ENCODE measurements at regions not wholly inside any gene's neighbourhood (a gene's known extent, or its start where the extent isn't known, plus 50 kb on each side); places are given as distances from the start of the nearest gene placed in this dataset.
"Not testable (repeated sequence)": the region's sequence is repeated elsewhere in the genome, so short reads cannot be mapped to it uniquely, and the experiment has no call there.

DNA sequence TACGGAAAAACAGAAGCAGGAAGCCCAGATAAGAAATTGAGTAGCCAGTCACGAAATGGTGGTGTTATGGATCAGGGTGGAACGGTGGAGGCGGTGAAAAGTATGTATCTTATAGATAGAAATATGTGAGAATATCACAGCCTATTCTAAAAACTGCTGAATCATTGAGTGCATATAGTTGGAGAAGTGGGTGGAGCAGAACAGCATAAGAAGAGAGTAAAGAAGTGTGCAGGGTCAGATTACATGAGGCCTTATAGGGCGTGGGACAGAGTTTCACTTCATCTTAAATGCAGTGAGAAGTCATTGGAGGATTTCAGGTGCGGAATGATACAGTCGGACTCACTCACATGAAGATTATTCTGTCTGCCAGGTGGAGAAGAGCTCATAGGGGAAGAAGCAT, 293.1 kb downstream of the TRIML1 start:
- intact Hi-C loops (cut with micrococcal nuclease): no loop called here

GRCh38 chr4:188433741-188434315, 294.6 kb downstream of the TRIML1 start:
- intact Hi-C loops (cut with micrococcal nuclease): no loop called here

DNA sequence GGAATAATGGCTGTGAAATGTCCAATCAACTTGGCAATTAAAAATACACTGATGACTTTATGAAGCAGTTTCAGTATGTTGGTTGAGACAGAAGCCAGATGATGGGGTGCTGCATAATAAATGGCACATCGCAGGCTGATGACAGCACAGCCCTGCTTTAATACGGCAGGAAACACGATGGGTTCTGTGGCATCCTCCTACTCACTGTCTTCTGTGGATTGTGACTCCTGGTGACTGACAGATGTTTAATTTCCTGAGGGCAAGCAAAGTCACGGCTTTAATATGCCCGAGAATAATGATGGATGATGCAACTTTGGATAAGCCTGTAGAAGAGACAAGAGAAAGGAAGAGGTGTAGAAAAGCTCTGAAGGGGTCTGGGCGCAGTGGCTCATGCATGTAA, 295.4 kb downstream of the TRIML1 start:
- intact Hi-C loops (cut with micrococcal nuclease): no loop called here

GRCh38 chr4:188435381-188435780, 296.1 kb downstream of the TRIML1 start:
- intact Hi-C loops (cut with micrococcal nuclease): no loop called here

DNA sequence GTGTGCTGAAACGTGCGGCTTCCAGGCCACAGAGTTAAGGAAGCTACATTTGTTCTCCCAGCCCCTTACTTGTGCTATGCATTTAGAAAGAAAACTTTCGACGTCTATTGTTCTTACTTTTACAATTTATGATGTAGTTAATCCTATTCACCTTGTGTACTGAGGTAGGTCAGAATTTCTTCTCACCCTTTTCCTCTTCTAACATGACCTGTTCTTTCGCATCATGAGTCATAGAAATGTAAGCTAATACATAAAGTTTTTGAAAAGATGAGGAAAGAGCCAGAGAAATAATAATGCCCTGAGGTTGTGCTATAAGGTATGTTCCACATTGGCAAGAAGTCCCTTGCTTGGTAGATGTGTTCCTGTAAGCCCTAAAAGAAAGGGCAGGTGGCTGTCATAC, 298.3 kb downstream of the TRIML1 start:
- intact Hi-C loops (cut with micrococcal nuclease): no loop called here

DNA sequence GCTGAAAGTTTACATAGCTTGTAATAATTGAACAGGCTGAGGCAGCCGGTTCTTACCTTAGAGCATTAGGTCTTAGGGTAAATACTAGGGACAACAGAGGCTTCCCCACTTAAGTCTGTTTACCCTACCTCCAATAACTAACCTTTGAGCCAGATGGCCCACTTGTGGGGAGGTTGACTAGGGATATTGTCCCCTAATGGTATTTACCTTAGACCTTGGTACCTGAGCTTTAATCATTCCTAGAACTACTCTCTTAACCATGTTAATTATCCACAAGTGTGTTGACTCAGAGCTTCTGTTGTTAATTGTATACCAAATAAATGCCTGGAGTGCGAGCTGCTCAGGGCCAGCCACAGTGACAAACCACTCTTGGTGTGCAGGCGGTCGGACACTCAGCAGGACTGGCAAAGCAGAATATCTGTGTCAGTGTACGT, 299.2 kb downstream of the TRIML1 start:
- intact Hi-C loops (cut with micrococcal nuclease): not testable (repeated sequence)

GRCh38 chr4:188439641-188440311, 300.5 kb downstream of the TRIML1 start:
- intact Hi-C loops (cut with micrococcal nuclease): no loop called here

- intact Hi-C loops (cut with micrococcal nuclease): no loop called here
Measured at GRCh38 chr4:188444500-188444899, 305.3 kb downstream of the TRIML1 start.

DNA sequence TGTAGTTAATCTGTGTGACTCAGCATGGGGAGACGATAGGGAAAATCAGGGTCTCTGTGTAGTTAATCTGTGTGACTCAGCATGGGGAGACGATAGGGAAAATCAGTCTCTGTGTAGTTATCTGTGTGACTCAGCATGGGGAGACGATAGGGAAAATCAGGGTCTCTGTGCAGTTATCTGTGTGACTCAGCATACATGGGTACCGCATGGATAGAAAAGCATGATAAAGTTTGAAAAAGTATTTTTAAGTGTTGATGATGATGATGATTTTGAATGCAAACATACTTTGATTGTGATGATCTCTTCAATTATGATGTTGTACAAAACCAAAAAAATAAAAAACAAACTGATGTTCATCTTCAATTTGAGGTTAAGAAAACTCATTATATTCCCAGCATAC, 309.8 kb downstream of the TRIML1 start:
- intact Hi-C loops (cut with micrococcal nuclease): not testable (repeated sequence)

DNA sequence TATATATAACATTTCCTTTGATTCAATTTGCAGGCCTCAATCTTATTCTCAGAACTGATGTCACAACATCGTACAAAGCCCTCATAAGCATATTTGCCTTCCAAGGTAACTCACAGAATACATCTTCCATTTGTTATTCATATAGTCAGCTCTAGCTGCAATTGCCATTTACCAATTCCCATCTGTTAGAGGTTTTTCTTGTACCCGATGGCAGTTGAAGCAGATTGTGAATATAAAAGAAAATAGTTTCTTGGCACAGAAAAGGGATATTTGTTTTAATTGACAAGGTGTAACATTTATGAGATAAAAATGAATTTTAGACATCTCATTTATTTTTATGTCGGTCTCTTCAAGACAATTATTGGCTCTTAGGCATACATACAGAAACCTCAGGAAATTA, 311.3 kb downstream of the TRIML1 start:
- intact Hi-C loops (cut with micrococcal nuclease): no loop called here

DNA sequence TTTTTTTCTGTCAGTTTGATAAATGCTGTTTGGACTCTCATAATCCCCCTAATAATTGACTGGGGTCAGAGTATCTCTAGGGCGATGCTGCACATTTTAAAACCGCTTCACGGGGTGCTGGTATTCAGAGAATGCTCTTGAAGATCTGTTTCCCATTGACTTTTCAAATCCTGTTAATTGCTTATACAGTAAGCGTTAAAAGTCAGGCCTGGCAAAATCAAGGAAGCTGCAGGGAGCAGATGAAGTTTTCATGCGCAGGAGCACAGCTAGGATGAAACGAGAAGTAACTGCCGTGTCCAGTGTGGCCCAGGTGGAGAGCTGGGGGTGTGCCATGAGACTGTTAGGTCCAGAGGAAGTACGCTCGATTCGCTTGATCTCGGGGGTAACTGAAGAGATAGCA, 312.9 kb downstream of the TRIML1 start:
- intact Hi-C loops (cut with micrococcal nuclease): no loop called here

DNA sequence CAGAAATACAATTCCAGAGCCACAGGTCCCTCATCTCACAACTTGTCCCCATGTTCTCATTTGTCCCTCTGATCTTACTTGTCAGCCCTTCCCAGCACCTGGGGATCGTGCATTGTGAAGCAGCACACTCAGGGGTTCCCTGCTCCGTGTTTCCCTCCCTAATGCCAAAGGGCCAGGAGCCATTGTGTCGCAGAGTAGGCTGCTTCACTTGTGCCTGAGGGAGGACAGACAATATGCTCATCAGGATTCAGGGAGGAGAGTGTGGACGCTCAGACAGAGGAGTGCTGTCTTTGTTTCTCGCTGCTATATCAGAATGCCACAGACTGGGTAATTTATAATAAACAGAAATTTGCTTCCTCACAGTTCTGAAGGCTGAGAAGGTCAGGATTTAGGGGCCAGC, 315.3 kb downstream of the TRIML1 start:
- intact Hi-C loops (cut with micrococcal nuclease): no loop called here

DNA sequence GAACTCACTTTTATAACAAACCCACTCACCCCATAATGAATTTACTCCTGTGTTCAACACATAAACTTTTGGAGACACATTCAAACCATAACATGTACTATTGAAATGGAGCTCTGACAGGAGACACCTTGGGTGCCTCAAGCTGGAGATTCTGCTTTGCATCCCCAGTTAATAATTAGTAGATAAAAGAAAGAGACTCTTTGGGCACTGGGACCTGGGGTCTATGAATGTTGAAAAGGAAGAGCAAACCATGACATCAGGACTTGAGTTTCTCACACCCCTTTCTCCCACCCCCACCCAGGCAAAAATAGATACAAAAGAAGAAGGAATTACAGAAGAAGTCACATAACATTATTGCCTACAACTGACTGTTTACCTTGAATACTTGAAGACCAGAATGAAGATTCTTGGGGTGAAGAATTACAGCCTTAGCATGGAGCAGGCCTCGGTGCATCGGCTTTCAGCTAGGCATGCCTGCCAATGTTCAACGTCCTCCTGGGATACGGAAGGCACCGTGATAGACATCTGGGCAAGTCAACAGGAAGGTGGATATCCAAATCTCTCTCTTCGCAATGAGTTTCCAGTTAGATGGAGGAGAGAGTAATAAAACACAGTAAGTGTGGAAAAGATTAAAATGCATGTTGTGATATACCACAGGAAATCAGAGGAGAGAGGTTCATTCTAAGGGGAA, 316.0 kb downstream of the TRIML1 start:
- intact Hi-C loops (cut with micrococcal nuclease): no loop called here

GRCh38 chr4:188459381-188459780, 320.1 kb downstream of the TRIML1 start:
- intact Hi-C loops (cut with micrococcal nuclease): no loop called here

GRCh38 chr4:188463909-188464308, 324.7 kb downstream of the TRIML1 start:
- intact Hi-C loops (cut with micrococcal nuclease): no loop called here

GRCh38 chr4:188466001-188466400, 326.8 kb downstream of the TRIML1 start:
- intact Hi-C loops (cut with micrococcal nuclease): no loop called here

DNA sequence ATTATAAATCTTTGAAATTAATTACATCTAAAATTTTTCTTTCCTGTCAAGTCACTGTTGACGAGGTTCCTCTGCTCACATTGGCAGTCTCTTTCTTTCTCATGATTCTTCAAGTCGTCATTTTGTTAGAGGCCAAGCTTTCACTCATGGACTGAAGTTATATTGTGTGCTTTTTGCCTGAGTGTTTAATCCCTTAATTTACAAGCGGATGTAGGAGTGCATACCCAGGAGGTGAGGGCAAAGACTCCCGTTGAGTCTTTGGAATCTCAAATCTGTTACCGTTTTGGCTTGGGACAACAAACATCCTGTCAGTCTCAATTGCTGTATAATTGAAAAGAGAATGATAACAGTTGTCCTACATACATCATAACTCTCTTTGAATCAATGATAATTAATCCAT, 345.0 kb downstream of the TRIML1 start:
- intact Hi-C loops (cut with micrococcal nuclease): no loop called here

- intact Hi-C loops (cut with micrococcal nuclease): no loop called here
Measured at GRCh38 chr4:188485906-188486305, 346.7 kb downstream of the TRIML1 start.

DNA sequence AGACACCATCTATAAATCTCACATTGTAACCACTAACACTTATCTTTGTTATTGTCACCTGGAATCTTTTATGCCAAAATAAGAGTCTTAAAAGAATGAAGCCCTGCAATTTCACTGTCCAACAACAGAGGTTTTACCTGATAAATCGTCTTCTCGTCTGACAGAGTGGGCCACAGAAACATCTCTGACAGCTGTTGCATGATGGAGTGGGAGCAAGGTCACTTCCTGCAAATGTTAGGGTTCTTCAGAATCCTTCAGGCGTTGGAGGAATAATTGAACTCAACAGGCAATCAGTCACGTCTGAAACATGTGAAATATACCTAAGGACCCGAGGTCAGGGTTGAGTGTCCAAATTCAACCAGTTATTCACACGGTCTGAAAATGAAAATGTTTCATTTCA, 353.6 kb downstream of the TRIML1 start:
- intact Hi-C loops (cut with micrococcal nuclease): no loop called here

GRCh38 chr4:188495169-188495568, 355.9 kb downstream of the TRIML1 start:
- intact Hi-C loops (cut with micrococcal nuclease): no loop called here

DNA sequence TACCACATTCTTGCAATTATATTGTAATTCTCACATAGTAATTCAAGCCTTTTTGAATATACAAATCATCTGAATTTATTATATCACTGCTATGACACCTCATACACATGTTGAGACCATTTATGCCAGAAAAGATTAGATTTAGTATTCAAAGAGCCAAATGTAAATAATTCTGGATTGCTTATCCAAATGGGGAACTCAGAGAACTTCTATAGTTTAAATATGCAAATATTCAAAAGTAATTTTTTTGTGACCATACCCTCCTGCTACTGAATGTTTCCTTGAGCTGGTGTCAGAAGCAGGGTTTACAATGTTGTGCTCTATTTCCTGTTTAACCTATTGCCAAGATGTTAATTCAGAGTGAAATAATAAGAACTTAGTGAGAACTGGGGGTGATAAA, 372.2 kb downstream of the TRIML1 start:
- intact Hi-C loops (cut with micrococcal nuclease): no loop called here

DNA sequence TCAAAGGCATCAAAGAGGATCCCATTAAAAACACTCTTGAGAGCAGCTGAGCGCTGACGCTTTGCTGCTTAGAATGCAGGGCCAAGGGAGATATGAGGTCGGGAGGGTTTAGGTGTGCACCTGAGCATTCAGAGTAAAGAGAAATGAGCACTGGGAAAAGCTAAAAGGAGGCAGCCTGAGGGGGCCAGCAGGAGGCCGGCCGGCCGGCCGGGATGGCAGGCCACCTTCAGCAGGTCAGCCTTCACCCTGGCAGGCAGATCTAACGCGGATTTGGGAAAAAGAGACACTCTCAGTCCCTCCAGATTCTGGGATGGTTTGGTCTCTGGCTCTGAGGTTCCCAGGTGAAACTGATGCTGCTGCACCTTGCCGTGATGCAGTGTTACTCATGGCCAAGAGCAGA, 393.5 kb downstream of the TRIML1 start:
- intact Hi-C loops (cut with micrococcal nuclease): no loop called here

DNA sequence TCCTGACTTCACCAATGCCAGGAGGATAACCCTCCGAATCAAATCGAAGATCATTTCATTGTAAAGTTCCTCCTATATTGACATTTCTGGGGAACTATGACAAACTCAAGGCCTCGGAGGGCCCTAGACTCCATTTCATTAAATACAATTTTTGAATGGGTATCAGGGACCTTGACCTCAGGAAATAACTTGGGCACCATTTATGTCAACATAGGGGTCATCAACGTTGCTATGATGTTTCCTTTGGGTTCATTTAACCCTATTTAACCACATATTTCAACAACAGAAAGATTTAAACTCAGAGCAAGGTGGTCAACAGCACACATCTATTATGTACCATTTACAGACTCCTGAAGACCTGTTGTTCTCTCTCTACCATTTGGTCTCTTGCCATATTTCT, 395.1 kb downstream of the TRIML1 start:
- intact Hi-C loops (cut with micrococcal nuclease): no loop called here
